ENCODE measurements at regions not wholly inside any gene's neighbourhood (a gene's known extent, or its start where the extent isn't known, plus 50 kb on each side); places are given as distances from the start of the nearest gene placed in this dataset.

DNA sequence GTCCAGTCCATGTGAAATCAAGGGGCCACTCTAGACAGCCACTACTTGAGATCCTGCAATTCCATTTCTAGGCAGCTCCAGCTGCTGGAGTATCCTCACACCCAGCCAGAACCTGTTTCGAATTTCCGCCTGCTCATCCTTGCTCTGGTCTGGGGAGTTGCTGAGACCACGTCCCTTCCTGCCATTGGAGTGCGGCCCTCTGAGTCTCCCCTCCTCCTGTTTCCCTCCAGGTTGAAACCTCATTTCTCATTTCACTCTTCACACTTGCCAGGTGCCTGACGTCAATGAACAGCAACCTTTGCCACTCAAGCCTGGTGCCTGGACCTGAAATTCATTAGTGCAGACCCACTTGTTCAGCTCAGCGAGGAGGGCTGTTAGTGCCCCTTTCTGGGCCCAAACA is 307.5 kb upstream of the SHH start:
- intact Hi-C loops (cut with micrococcal nuclease; ENCODE audit: unreplicated experiment), result no loop called here
- DNase-seq (ENCODE audit: low spot score) (no peak), ATAC-seq (no peak), FAIRE-seq (no peak)
- in situ Hi-C loops (cut with HindIII; ENCODE audit: extremely low pct_ligation_motif_present, low pct_unique_long_range_greater_than_20kb), result no loop called here
- no peak for TF ChIP-seq ZSCAN30 (CRISPR knock-in tag; IDR thresholded peaks at IDR 0.05)
- TF ChIP-seq ATF7-NPFF (CRISPR knock-in tag; IDR thresholded peaks at IDR 0.05; ENCODE audit: low read depth), result no peak
- no peak for TF ChIP-seq ZNF260 (CRISPR knock-in tag; IDR thresholded peaks at IDR 0.05; ENCODE audit: borderline replicate concordance, low read depth)
- TF ChIP-seq ZNF768 (CRISPR knock-in tag; IDR thresholded peaks at IDR 0.05), result no peak
- no peak for TF ChIP-seq FLYWCH1 (CRISPR knock-in tag; IDR thresholded peaks at IDR 0.05)
- TF ChIP-seq, protein P1, sequence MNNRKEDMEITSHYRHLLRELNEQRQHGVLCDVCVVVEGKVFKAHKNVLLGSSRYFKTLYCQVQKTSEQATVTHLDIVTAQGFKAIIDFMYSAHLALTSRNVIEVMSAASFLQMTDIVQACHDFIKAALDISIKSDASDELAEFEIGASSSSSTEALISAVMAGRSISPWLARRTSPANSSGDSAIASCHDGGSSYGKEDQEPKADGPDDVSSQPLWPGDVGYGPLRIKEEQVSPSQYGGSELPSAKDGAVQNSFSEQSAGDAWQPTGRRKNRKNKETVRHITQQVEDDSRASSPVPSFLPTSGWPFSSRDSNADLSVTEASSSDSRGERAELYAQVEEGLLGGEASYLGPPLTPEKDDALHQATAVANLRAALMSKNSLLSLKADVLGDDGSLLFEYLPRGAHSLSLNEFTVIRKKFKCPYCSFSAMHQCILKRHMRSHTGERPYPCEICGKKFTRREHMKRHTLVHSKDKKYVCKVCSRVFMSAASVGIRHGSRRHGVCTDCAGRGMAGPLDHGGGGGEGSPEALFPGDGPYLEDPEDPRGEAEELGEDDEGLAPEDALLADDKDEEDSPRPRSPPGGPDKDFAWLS (CRISPR knock-in tag; IDR thresholded peaks at IDR 0.05; ENCODE audit: borderline replicate concordance), result no peak
- no peak for TF ChIP-seq ZNF10 (CRISPR knock-in tag; IDR thresholded peaks at IDR 0.05; ENCODE audit: borderline replicate concordance, low read depth)
- no peak for TF ChIP-seq KLF13 (CRISPR knock-in tag; IDR thresholded peaks at IDR 0.05)
- H3K36me3 ChIP-seq (replicated peaks in 1 of 2; ENCODE audit: control insufficient read depth in 1 of 2, insufficient read depth in 2 of 2, low read length in 2 of 2), result no peaks in the 10 kb centered on the region
- ChIA-PET POLR2A (no interaction called here), CTCF (ENCODE audit: low intra/inter-chr PET ratio, low total read pairs) (no interaction called here)
- H4K20me1 ChIP-seq (ENCODE audit: insufficient read depth, low read length), result no peaks in the 10 kb centered on the region
- no peaks in the 10 kb centered on the region for H3K9me3 ChIP-seq (ENCODE audit: low read length)
- H2AFZ ChIP-seq (ENCODE audit: low read length), result no peak overlapping the region
- H3K9ac ChIP-seq (ENCODE audit: insufficient read depth, low read depth, low read length), result no peak overlapping the region
- 25% methylated on average over 6 of the region's 6 CpGs for WGBS (ENCODE audit: low lambda C conversion rate)
- no peaks in the 10 kb centered on the region for H3K4me1 ChIP-seq (ENCODE audit: insufficient read depth, low read length)
- H3K4me3 ChIP-seq (replicated peaks in 1 of 3; ENCODE audit: insufficient read depth in 1 of 3, low read depth in 2 of 3, low read length in 3 of 3), result no peak overlapping the region
- H3K27me3 ChIP-seq (ENCODE audit: control insufficient read depth in 1 of 2, insufficient read depth in 2 of 2, low read length in 2 of 2), result peaks cover 8 to 58% of the 10 kb centered on the region in 2 experiments; a peak in 3 of 5 replicates
- H3K79me2 ChIP-seq (ENCODE audit: insufficient read depth, low read length), result no peaks in the 10 kb centered on the region
- BruUV-seq (replicated peaks), result no TSS peak
- H3K4me2 ChIP-seq (ENCODE audit: low read depth, low read length), result no peak overlapping the region
- H3K27ac ChIP-seq (ENCODE audit: extremely low read length, insufficient read depth, low read length), result no peak overlapping the region

DNA sequence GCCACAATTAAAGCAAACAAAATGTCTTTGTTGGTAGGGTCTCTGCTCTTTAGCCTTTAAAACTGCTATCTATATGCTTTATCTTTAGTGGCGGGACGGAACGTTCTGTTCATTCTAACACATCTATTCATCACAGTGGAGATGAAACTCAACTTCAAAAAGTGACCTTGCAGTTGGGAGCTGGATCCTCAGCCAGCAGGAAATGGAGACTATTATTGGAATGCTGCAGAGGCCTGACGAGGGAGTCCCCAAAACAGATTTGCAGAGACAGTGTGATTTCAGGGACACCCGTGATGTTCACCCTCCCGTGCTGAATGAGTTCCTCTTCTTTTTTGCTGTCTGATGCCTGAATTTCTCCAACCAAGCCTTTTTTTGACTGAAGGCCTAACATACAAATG is 306.0 kb upstream of the SHH start:
- 5% methylated on average over 6 of the region's 6 CpGs for WGBS (ENCODE audit: low lambda C conversion rate)
- ATAC-seq (no peak), FAIRE-seq (no peak), DNase-seq (ENCODE audit: low spot score) (no peak)
- no peak overlapping the region for H3K27ac ChIP-seq (ENCODE audit: extremely low read length, insufficient read depth, low read length)
- no peaks in the 10 kb centered on the region for H4K20me1 ChIP-seq (ENCODE audit: insufficient read depth, low read length)
- H3K36me3 ChIP-seq (replicated peaks in 1 of 2; ENCODE audit: control insufficient read depth in 1 of 2, insufficient read depth in 2 of 2, low read length in 2 of 2), result no peaks in the 10 kb centered on the region
- H3K4me1 ChIP-seq (ENCODE audit: insufficient read depth, low read length), result no peaks in the 10 kb centered on the region
- CTCF ChIA-PET (ENCODE audit: low intra/inter-chr PET ratio, low total read pairs), result no interaction called here
- H3K27me3 ChIP-seq (ENCODE audit: control insufficient read depth in 1 of 2, insufficient read depth in 2 of 2, low read length in 2 of 2), result peaks cover 8 to 47% of the 10 kb centered on the region in 2 experiments; a peak in 3 of 5 replicates
- no peak overlapping the region for H3K4me2 ChIP-seq (ENCODE audit: low read depth, low read length)
- H3K9me3 ChIP-seq (ENCODE audit: low read length), result no peaks in the 10 kb centered on the region
- H3K4me3 ChIP-seq (replicated peaks in 1 of 3; ENCODE audit: insufficient read depth in 1 of 3, low read depth in 2 of 3, low read length in 3 of 3), result no peak overlapping the region
- BruUV-seq (replicated peaks), result no TSS peak
- H2AFZ ChIP-seq (ENCODE audit: low read length), result no peak overlapping the region
- POLR2A ChIA-PET, result no interaction called here
- intact Hi-C loops (cut with micrococcal nuclease; ENCODE audit: unreplicated experiment), result no loop called here
- H3K79me2 ChIP-seq (ENCODE audit: insufficient read depth, low read length), result no peaks in the 10 kb centered on the region
- in situ Hi-C loops (cut with HindIII; ENCODE audit: extremely low pct_ligation_motif_present, low pct_unique_long_range_greater_than_20kb), result no loop called here
- H3K9ac ChIP-seq (ENCODE audit: insufficient read depth, low read depth, low read length), result no peak overlapping the region
- TF ChIP-seq, protein P2, sequence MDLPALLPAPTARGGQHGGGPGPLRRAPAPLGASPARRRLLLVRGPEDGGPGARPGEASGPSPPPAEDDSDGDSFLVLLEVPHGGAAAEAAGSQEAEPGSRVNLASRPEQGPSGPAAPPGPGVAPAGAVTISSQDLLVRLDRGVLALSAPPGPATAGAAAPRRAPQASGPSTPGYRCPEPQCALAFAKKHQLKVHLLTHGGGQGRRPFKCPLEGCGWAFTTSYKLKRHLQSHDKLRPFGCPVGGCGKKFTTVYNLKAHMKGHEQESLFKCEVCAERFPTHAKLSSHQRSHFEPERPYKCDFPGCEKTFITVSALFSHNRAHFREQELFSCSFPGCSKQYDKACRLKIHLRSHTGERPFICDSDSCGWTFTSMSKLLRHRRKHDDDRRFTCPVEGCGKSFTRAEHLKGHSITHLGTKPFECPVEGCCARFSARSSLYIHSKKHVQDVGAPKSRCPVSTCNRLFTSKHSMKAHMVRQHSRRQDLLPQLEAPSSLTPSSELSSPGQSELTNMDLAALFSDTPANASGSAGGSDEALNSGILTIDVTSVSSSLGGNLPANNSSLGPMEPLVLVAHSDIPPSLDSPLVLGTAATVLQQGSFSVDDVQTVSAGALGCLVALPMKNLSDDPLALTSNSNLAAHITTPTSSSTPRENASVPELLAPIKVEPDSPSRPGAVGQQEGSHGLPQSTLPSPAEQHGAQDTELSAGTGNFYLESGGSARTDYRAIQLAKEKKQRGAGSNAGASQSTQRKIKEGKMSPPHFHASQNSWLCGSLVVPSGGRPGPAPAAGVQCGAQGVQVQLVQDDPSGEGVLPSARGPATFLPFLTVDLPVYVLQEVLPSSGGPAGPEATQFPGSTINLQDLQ (CRISPR knock-in tag; IDR thresholded peaks at IDR 0.05), result no peak
- TF ChIP-seq ZNF264 (CRISPR knock-in tag; IDR thresholded peaks at IDR 0.05), result no peak
- no peak for TF ChIP-seq KLF13 (CRISPR knock-in tag; IDR thresholded peaks at IDR 0.05)
- TF ChIP-seq, protein P3, sequence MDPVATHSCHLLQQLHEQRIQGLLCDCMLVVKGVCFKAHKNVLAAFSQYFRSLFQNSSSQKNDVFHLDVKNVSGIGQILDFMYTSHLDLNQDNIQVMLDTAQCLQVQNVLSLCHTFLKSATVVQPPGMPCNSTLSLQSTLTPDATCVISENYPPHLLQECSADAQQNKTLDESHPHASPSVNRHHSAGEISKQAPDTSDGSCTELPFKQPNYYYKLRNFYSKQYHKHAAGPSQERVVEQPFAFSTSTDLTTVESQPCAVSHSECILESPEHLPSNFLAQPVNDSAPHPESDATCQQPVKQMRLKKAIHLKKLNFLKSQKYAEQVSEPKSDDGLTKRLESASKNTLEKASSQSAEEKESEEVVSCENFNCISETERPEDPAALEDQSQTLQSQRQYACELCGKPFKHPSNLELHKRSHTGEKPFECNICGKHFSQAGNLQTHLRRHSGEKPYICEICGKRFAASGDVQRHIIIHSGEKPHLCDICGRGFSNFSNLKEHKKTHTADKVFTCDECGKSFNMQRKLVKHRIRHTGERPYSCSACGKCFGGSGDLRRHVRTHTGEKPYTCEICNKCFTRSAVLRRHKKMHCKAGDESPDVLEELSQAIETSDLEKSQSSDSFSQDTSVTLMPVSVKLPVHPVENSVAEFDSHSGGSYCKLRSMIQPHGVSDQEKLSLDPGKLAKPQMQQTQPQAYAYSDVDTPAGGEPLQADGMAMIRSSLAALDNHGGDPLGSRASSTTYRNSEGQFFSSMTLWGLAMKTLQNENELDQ (CRISPR knock-in tag; IDR thresholded peaks at IDR 0.05; ENCODE audit: borderline replicate concordance), result no peak
- no peak for TF ChIP-seq MXI1 (IDR thresholded peaks at IDR 0.05; ENCODE audit: borderline replicate concordance, low read depth, low read length)

All from HepG2 (cell line).